D341Med (cell line): ENCODE measurements at regions not wholly inside any gene's neighbourhood (a gene's known extent, or its start where the extent isn't known, plus 50 kb on each side); places are given as distances from the start of the nearest gene placed in this dataset.

Experiments used
- DNase-seq: peaks from one replicate; pipeline ENCODE4 v3.0.0; 2012; ENCODE audit warnings: low spot score

GRCh38 chr5:147037515-147038205 is 159.1 kb upstream of the PPP2R2B start:
- DNase-seq: no peak

GRCh38 chr5:147040856-147041255 is 162.3 kb upstream of the PPP2R2B start:
- DNase-seq: no peak

DNA sequence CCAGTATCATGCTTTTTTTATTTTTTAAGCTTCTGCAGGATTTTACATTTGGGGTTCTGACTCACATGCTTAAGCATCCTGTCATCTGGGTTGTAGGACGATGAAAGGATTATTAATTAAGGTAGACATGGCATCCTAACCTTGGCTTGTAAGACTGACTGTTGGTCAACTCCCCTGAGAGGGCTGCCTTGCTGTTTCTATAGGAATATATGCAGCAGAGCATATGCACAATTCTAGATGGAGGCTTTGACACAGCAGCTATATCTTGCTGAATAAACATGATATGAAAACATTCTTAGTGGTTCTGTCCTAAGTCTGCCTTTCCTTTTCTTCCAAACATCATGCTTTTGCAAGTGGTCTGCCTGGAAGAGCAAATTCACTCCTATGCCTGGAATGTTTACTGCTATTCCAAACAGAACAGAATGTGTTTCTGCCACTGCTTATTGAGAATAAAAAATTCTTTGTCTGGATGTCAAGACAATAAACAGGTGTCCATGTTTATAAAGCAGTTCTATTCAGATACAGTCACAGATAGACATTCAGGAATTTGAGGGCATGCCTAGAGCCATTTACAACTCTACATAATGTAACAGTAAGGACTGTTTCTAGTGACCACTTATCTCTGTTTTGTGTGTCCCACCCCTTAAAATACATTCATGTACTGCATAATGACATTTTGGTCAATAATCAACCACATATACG is 166.2 kb upstream of the PPP2R2B start:
- DNase-seq: no peak

- DNase-seq: no peak
Measured at GRCh38 chr5:147045290-147045689, 166.7 kb upstream of the PPP2R2B start.

DNA sequence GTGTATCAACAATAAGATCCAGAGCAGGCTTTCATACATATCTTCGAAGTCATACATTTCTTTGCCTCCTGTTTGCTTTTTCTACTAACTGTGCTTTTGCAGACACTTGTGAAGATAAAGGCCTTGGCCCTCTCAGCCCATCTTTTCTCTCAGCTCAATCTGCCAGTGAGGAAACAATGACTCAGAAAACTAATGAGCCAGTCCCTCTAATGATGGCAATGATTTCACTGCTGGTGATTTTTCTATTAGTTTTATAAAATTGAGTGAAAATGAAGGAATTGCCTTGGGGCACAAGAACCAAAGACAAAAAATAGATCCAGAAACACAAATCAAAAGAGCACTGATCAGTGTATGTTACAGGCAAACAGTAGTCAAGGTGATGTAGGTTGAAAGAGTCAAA is 167.7 kb upstream of the PPP2R2B start:
- no peak for DNase-seq

- DNase-seq: no peak
Measured at GRCh38 chr5:147046894-147047293, 168.3 kb upstream of the PPP2R2B start.

GRCh38 chr5:147049764-147050163 is 171.2 kb upstream of the PPP2R2B start:
- no peak for DNase-seq

DNA sequence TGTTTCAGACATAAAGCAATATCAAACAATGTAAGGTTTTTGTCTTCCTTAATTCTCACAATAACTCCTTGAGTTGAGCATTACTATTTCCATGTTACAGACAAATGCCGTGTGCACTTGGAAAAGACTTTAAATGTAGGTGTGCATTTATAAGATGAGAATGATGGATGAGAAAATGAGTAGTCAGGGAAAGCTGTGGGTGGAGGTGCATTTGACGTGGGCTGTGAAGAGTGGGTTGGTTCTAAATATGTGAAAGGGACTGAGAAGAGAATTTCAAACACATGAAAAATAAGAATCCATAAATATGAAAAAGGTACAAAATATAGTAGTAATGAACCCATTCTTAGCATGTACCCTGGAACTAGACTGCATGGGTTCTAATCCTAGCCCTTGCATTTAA is 171.6 kb upstream of the PPP2R2B start:
- DNase-seq: no peak

- no peak for DNase-seq
Measured at GRCh38 chr5:147051193-147051592, 172.6 kb upstream of the PPP2R2B start.

DNA sequence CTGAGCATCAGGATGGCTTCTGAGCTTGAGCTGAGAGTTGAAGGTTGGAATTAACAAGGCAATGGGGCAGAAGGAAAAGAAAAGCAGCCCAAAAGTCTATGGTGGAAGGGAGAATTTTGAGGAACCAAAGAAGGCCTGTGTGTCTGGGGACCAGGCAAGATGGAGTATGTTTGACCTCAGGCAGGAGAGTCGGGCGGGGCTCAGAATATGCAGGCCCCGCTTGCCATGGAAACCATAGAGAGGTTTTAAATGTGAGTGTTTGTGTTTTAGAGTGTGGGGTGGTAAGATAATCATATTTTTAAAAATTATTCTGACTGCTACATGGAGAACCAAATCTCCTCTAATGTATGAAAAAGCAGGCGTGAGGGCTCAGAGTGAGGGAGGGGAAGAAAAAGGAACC is 174.0 kb upstream of the PPP2R2B start:
- no peak for DNase-seq

DNA sequence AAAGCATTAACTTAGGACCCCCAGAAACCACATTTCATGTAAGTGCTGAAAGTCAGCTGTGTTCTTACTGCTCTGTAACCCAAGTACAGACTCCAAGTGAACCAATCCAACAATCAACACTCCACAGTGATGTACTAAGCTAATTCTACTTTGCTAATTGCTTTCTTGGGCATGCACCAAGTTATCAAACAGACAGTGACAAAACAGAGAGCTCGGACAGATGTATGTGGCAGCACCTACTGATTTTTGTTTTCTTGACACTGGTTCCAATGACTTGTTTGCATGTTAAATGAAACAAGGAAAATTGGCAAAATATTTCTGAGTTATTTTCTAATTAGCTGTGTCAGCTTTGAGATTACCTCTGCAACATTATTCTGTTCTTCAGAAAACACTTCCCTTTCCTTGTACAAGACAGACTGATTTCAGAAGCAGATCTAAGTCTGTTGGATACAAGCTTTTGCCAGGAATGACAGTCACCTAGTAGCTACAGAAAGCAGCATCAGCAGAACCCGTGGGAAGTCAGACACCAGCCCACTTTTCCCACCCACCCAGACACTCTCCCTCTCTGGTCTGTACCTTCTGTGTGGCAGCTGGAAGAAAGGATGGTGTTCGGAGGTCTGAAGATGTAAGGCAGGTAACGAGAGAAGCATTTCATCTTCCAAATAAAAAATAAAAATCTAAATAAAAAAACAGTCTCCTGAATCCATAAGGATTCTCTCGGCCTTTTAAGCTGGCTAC is 176.7 kb upstream of the PPP2R2B start:
- DNase-seq: no peak

- no peak for DNase-seq
Measured at GRCh38 chr5:147055850-147056566, 177.5 kb upstream of the PPP2R2B start.

- no peak for DNase-seq
Measured at GRCh38 chr5:147057051-147057450, 177.8 kb upstream of the STK32A start.

- no peak for DNase-seq
Measured at GRCh38 chr5:147061431-147061830, 173.4 kb upstream of the STK32A start.

DNA sequence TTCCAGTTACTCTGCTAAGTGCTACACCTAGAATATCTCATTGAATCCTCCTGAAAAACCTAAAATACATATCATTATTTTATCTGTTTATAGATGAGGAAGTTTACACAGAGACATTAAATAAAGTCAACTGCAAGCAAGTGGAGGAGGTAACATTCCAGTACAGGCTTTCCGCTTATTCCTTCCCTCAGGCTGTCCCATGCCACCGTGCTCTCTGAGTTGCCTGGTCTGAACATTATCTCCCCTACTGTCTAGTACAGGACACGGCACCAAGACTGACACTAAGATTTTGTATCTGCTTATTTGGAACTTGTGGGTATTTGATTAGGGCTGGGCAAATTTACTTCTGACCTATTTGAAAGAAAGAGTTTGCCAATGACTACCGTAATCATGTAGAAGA is 172.4 kb upstream of the STK32A start:
- no peak for DNase-seq

DNA sequence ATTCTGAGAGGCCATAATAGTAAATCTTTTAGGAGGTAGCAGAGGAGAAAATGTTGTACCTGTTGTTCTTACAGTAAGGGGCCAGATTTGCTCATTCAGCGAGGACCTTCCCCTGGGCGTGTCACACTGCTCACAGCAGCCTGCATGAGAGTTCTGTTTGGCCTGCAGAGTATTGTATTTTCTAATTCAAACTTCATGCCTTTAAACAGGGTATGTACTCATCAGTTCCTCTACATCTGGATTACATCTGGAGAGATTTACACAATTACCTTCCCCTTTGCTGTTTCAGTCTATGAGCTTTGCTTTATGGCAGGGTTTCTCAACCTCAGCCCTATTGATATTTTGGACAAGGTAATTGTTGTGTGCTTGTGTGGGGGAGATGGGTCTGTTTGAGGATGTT is 170.9 kb upstream of the STK32A start:
- DNase-seq: no peak

DNA sequence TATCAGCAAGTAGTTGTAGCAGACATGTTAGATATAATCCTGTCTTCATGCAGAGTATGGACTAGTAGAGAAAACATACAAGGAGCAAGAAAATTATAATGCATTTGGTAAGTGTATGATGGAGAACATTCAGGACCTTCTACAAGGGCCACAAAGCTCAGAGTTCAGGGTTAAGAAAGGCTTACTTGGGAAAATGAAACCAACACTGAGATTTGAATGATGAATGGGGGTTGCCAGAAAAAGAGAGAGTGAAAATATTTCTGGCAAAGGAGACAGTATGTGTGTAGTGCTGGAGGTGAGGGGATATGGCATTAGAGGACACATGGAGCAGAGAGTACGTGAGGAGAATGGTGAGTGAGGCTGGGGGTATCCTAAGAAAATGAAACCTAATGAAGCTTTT is 169.8 kb upstream of the STK32A start:
- DNase-seq: no peak

- DNase-seq: no peak
Measured at GRCh38 chr5:147068998-147069397, 165.8 kb upstream of the STK32A start.

DNA sequence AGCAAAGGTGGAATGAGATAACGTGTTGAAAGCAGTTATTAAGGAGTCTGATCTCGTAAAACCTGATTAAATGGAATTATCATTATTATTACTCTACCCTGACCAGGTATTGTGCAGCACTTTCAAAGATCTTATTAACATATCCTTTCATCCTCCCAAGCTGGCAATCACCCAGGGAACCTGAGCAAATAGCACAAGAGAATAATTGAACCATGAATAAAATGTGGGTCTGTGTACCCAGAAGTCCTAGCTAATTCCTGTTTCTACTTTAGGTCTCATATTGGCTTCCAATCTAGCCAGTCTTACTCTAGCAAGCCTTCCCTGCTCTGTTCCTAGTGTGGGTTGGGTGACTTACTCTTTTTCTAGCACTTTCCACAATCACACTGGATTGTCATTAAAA is 162.2 kb upstream of the STK32A start:
- no peak for DNase-seq

- DNase-seq: no peak
Measured at GRCh38 chr5:147073098-147073497, 161.7 kb upstream of the STK32A start.

DNA sequence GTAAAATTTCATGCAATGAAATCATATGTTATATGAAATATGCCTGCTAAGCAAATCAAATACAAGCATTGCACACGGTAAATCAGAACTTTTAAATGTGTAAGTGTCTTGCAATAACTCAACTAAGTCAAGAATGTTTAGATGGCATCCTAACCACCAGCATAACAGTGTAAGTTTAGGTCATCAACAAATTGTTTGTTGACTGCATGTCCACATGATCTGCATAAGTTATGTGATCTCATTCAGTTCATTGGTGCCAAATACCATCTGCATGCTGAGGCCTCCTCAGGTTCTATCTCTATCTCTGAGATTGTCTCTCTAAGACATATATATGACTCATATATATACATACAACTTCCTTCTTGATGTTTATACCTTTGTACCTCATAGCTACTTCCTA is 159.6 kb upstream of the STK32A start:
- no peak for DNase-seq

GRCh38 chr5:147080391-147080790 is 154.4 kb upstream of the STK32A start:
- no peak for DNase-seq

GRCh38 chr5:147081311-147081764 is 153.5 kb upstream of the STK32A start:
- no peak for DNase-seq
